Pons (tissue), 1 donor: ENCODE measurements at regions not wholly inside any gene's neighbourhood (a gene's known extent, or its start where the extent isn't known, plus 50 kb on each side); places are given as distances from the start of the nearest gene placed in this dataset.

Experiments used
- DNase-seq: peaks from one replicate; pipeline ENCODE4 v3.0.0-alpha.2; 2016; ENCODE audit warnings: low spot score

GRCh38 chr1:56071351-56071750 lies 508.0 kb downstream of the PLPP3 start:
- DNase-seq: no peak

- no peak for DNase-seq
Measured at GRCh38 chr1:56070601-56071000, 508.8 kb downstream of the PLPP3 start.

- DNase-seq: no peak
Measured at GRCh38 chr1:56069824-56070223, 509.5 kb downstream of the PLPP3 start.

- no peak for DNase-seq
Measured at GRCh38 chr1:56068908-56069307, 510.5 kb downstream of the PLPP3 start.

- no peak for DNase-seq
Measured at GRCh38 chr1:56068210-56068609, 511.2 kb downstream of the PLPP3 start.

- no peak for DNase-seq
Measured at GRCh38 chr1:56065729-56066128, 513.6 kb downstream of the PLPP3 start.

- no peak for DNase-seq
Measured at GRCh38 chr1:56064705-56065104, 514.7 kb downstream of the PLPP3 start.

GRCh38 chr1:56063461-56063860 lies 515.9 kb downstream of the PLPP3 start:
- DNase-seq: peak; percentile 88

GRCh38 chr1:56062625-56063024 lies 516.7 kb downstream of the PLPP3 start:
- DNase-seq: no peak

- DNase-seq: no peak
Measured at GRCh38 chr1:56061824-56062223, 517.5 kb downstream of the PLPP3 start.

- DNase-seq: no peak
Measured at GRCh38 chr1:56060906-56061305, 518.5 kb downstream of the PLPP3 start.

- no peak for DNase-seq
Measured at GRCh38 chr1:56057466-56058405, 521.6 kb downstream of the PLPP3 start.

- DNase-seq: no peak
Measured at GRCh38 chr1:56056438-56057287, 522.7 kb downstream of the PLPP3 start.

GRCh38 chr1:56054959-56055358 lies 524.4 kb downstream of the PLPP3 start:
- DNase-seq: no peak

GRCh38 chr1:56052041-56052440 lies 527.3 kb downstream of the PLPP3 start:
- DNase-seq: no peak

- DNase-seq: no peak
Measured at GRCh38 chr1:56050911-56051310, 528.5 kb downstream of the PLPP3 start.

- no peak for DNase-seq
Measured at GRCh38 chr1:56045477-56045876, 533.9 kb downstream of the PLPP3 start.

- no peak for DNase-seq
Measured at GRCh38 chr1:56045062-56045461, 534.3 kb downstream of the PLPP3 start.

- no peak for DNase-seq
Measured at GRCh38 chr1:56036479-56036878, 542.9 kb downstream of the PLPP3 start.

- no peak for DNase-seq
Measured at GRCh38 chr1:56034847-56035481, 544.4 kb downstream of the PLPP3 start.

GRCh38 chr1:56034222-56034621 lies 545.1 kb downstream of the PLPP3 start:
- no peak for DNase-seq

- no peak for DNase-seq
Measured at GRCh38 chr1:56033321-56034037, 545.9 kb downstream of the PLPP3 start.
